GM12874 (cell line): ENCODE measurements at regions not wholly inside any gene's neighbourhood (a gene's known extent, or its start where the extent isn't known, plus 50 kb on each side); places are given as distances from the start of the nearest gene placed in this dataset.

Experiments
- CTCF ChIP-seq: IDR thresholded peaks from 2 replicates; pipeline ENCODE4 v1.5.1; 2011; ENCODE audit warnings: low read depth, mild to moderate bottlenecking, control low read depth, low read length, moderate library complexity; ENCODE audit not compliant: insufficient read depth

GRCh38 chr3:13145826-13146642, 72.8 kb upstream of the IQSEC1 start:
- TF ChIP-seq CTCF = no peak

- TF ChIP-seq CTCF = 0 out of 2 replicates have a peak, but pooled peaks have one; percentile 14
These were observed 72.0 kb upstream of the IQSEC1 start for GRCh38 chr3:13145131-13145825.

- no peak for TF ChIP-seq CTCF
These were observed 71.2 kb upstream of the IQSEC1 start for GRCh38 chr3:13144163-13145023.

GRCh38 chr3:13143381-13144004, 70.3 kb upstream of the IQSEC1 start:
- TF ChIP-seq CTCF = no peak

- TF ChIP-seq CTCF = no peak
These were observed 69.5 kb upstream of the IQSEC1 start for GRCh38 chr3:13142552-13143380.

GRCh38 chr3:13141991-13142412, 68.8 kb upstream of the IQSEC1 start:
- TF ChIP-seq CTCF = no peak
